Psoas muscle (tissue), 7 donors: ENCODE measurements at regions not wholly inside any gene's neighbourhood (a gene's known extent, or its start where the extent isn't known, plus 50 kb on each side); places are given as distances from the start of the nearest gene placed in this dataset.

Experiments
- ATAC-seq, 4 donors: fragments of 200-7000 bp; cut with Tn5 transposase; one replicate each; pipeline ENCODE4 v1.9.1; 2020; ENCODE audit warnings: moderate library complexity in 3 of 4, mild to moderate bottlenecking in 2 of 4
- DNase-seq, 2 donors: peaks; one replicate each; pipeline ENCODE4 v3.0.0-alpha.2; 2020
- H3K27ac ChIP-seq: fragments of 200-600 bp; one replicate; pipeline ENCODE4 v1.8.0; 2022
- H3K27me3 ChIP-seq, 3 donors: fragments of 200-600 bp in 1 of 3; one replicate each; pipeline versions ENCODE4 v1.6.1 to v1.8.0; 2013 to 2022; ENCODE audit warnings: low read length in 2 of 3, mild to moderate bottlenecking in 2 of 3, moderate library complexity in 1 of 3; ENCODE audit not compliant: insufficient read depth in 3 of 3
- H3K36me3 ChIP-seq, 2 donors: fragments of 200-600 bp in 1 of 2; one replicate each; pipeline versions ENCODE4 v1.6.1 to v1.8.0; 2013 to 2022; ENCODE audit warnings: low read depth in 1 of 2, mild to moderate bottlenecking in 1 of 2, moderate library complexity in 1 of 2; ENCODE audit not compliant: insufficient read depth in 1 of 2
- H3K4me1 ChIP-seq: fragments of 200-600 bp; one replicate; pipeline ENCODE4 v1.8.0; 2022
- H3K4me3 ChIP-seq: fragments of 200-600 bp; one replicate; pipeline ENCODE4 v1.8.0; 2022; ENCODE audit warnings: mild to moderate bottlenecking
- H3K9me3 ChIP-seq: fragments of 200-600 bp; one replicate; pipeline ENCODE4 v1.8.0; 2022
- CTCF ChIP-seq: fragments of 200-600 bp; IDR thresholded peaks from one replicate; pipeline ENCODE4 v1.8.0; 2022; ENCODE audit warnings: antibody characterized with exemption
- WGBS, 3 donors: extraction: QIAGEN DNeasy Blood & Tissue Kit; methylation state at CpG; one replicate each; pipeline versions ENCODE4 v1.1.6 to v1.1.7; 2013; 5-methylcytosine and 5-hydroxymethylcytosine counted together
- intact Hi-C, 2 donors: fragments of 100-400 bp; cut with DNase I; formaldehyde crosslinking; loops; one replicate each; pipeline versions ENCODE4 v1.11.0 to v1.14.2; 2022
- donor health status: healthy with polysubstance abuse.
- donor health status: DM: no; HTN: no; CAD: no; lungs with moderate emphysema.
- donor health status: Bipolar disorder and iron deficiency.
- donor health status: healthy.
- donor health status: DM: yes; HTN: yes; CAD: no.
- donor health status: DM: no; HTN: no; CAD: no.
- donor health status: DM: yes; HTN: yes; CAD: no.

GRCh38 chr5:152084476-152084875 is 159.8 kb upstream of the GLRA1 start:
- ATAC-seq (no peak), DNase-seq (no peak)
- H3K27ac ChIP-seq = no peak overlapping the region
- H3K27me3 ChIP-seq = no peaks in the 10 kb centered on the region
- H3K4me3 ChIP-seq = no peak overlapping the region
- intact Hi-C loops = no loop called here
- no peaks in the 10 kb centered on the region for H3K9me3 ChIP-seq
- 58 to 64% (median 61%) methylated on average over 4 of the region's 4 CpGs for WGBS, 3 donors
- H3K4me1 ChIP-seq = no peaks in the 10 kb centered on the region
- H3K36me3 ChIP-seq = no peaks in the 10 kb centered on the region
- TF ChIP-seq CTCF = no peak

- intact Hi-C loops = no loop called here
- no peaks in the 10 kb centered on the region for H3K4me1 ChIP-seq
- DNase-seq (no peak), ATAC-seq (no peak)
- H3K4me3 ChIP-seq = no peak overlapping the region
- TF ChIP-seq CTCF = no peak
- no peak overlapping the region for H3K27ac ChIP-seq
- no peaks in the 10 kb centered on the region for H3K27me3 ChIP-seq
- no peaks in the 10 kb centered on the region for H3K36me3 ChIP-seq
- 26 to 39% (median 36%) methylated on average over 4 of the region's 4 CpGs for WGBS, 3 donors
- no peaks in the 10 kb centered on the region for H3K9me3 ChIP-seq
Measured at GRCh38 chr5:152083231-152083630, 158.6 kb upstream of the GLRA1 start.

GRCh38 chr5:152072091-152072490 is 147.4 kb upstream of the GLRA1 start:
- no peak for TF ChIP-seq CTCF
- H3K36me3 ChIP-seq = no peaks in the 10 kb centered on the region
- WGBS, 3 donors = 6 to 14% (median 10%) methylated on average over 2 of the region's 2 CpGs
- ATAC-seq = no peak
- no peaks in the 10 kb centered on the region for H3K9me3 ChIP-seq
- H3K4me3 ChIP-seq = no peak overlapping the region
- H3K4me1 ChIP-seq = no peaks in the 10 kb centered on the region
- DNase-seq = no peak
- H3K27ac ChIP-seq = no peak overlapping the region
- intact Hi-C loops = no loop called here
- H3K27me3 ChIP-seq = peaks cover 0 to 4% (median 0%) of the 10 kb centered on the region in 3 donors

- intact Hi-C loops = no loop called here
- DNase-seq (no peak), ATAC-seq (no peak)
- WGBS, 3 donors = 84 to 92% (median 92%) methylated on average over 2 of the region's 2 CpGs
- Histone ChIP-seq H3K27me3 (peaks cover 0 to 4% (median 0%) of the 10 kb centered on the region in 3 donors), H3K4me3 (no peak overlapping the region), H3K9me3 (no peaks in the 10 kb centered on the region), H3K4me1 (no peaks in the 10 kb centered on the region), H3K27ac (no peak overlapping the region), H3K36me3 (no peaks in the 10 kb centered on the region)
- no peak for TF ChIP-seq CTCF
Measured at GRCh38 chr5:152070591-152070990, 145.9 kb upstream of the GLRA1 start.

- no peak overlapping the region for H3K4me3 ChIP-seq
- H3K27me3 ChIP-seq = peaks cover 0 to 4% (median 0%) of the 10 kb centered on the region in 3 donors
- 65 to 68% (median 65%) methylated on average over 3 of the region's 3 CpGs for WGBS, 3 donors
- no peaks in the 10 kb centered on the region for H3K36me3 ChIP-seq
- no peak for TF ChIP-seq CTCF
- ATAC-seq = no peak
- DNase-seq = no peak
- no peaks in the 10 kb centered on the region for H3K9me3 ChIP-seq
- no peaks in the 10 kb centered on the region for H3K4me1 ChIP-seq
- H3K27ac ChIP-seq = no peak overlapping the region
- intact Hi-C loops = no loop called here
Measured at GRCh38 chr5:152066784-152067183, 142.1 kb upstream of the GLRA1 start.
